OCI-LY7 (cell line): ENCODE measurements at regions not wholly inside any gene's neighbourhood (a gene's known extent, or its start where the extent isn't known, plus 50 kb on each side); places are given as distances from the start of the nearest gene placed in this dataset.

Source experiments
- BruUV-seq: library from RNA; stranded (reverse); fragments of 400-500 nt; replicated peaks from 2 replicates; lab custom pipeline; 2021; lab: Mats Ljungman, UMichigan
- CTCF ChIA-PET: fragments of 300-600 bp; sonication (Branson Sonifier 250); formaldehyde crosslinking; loops from one replicate; lab custom pipeline; 2022; ENCODE audit warnings: antibody characterized with exemption; ENCODE audit not compliant: unreplicated experiment; lab: Charles Lee
- POLR2A ChIA-PET: fragments of 300-600 bp; sonication (Branson Sonifier 250); formaldehyde crosslinking; loops from one replicate; lab custom pipeline; 2022; ENCODE audit warnings: antibody characterized with exemption; lab: Charles Lee
- DNase-seq: peaks from one replicate; pipeline ENCODE4 v3.0.0-alpha.2; 2015; ENCODE audit warnings: low spot score
- H2AFZ ChIP-seq: fragments of 200-600 bp; sonication (generic), shearing (Covaris generic); 2 replicates; pipeline ENCODE4 v1.6.1; 2014; ENCODE audit warnings: mild to moderate bottlenecking, antibody characterized with exemption, low read length, moderate library complexity
- H3K27ac ChIP-seq: fragments of 200-600 bp; sonication (generic); 2 replicates; pipeline ENCODE4 v1.5.1; 2014; ENCODE audit warnings: mixed run types, low read depth, mild to moderate bottlenecking, moderate library complexity, low read length, inconsistent platforms; ENCODE audit not compliant: poor library complexity, severe bottlenecking
- H3K36me3 ChIP-seq: fragments of 200-600 bp; sonication (generic); 2 replicates; pipeline ENCODE4 v1.6.1; 2014; ENCODE audit warnings: mild to moderate bottlenecking, antibody characterized with exemption, low read length, moderate library complexity, mixed read lengths; ENCODE audit not compliant: insufficient read depth
- H3K4me1 ChIP-seq: fragments of 200-600 bp; sonication (generic); 2 replicates; pipeline ENCODE4 v1.5.1; 2014; ENCODE audit warnings: mild to moderate bottlenecking, low read length; ENCODE audit not compliant: insufficient read depth, poor library complexity, severe bottlenecking
- H3K4me2 ChIP-seq: fragments of 200-600 bp; sonication (generic); 2 replicates; pipeline ENCODE4 v1.6.1; 2014; ENCODE audit warnings: mild to moderate bottlenecking, low read length
- H3K4me3 ChIP-seq: fragments of 200-600 bp; sonication (generic); 2 replicates; pipeline ENCODE4 v1.5.1; 2014; ENCODE audit warnings: mild to moderate bottlenecking, low read depth, low read length; ENCODE audit not compliant: poor library complexity, severe bottlenecking
- H3K79me2 ChIP-seq: fragments of 200-600 bp; sonication (generic); 2 replicates; pipeline ENCODE4 v1.6.1; 2016; ENCODE audit warnings: low read depth, mild to moderate bottlenecking, low read length, moderate library complexity, mixed read lengths; ENCODE audit not compliant: insufficient read depth
- H3K9me2 ChIP-seq: fragments of 200-600 bp; sonication (generic); 2 replicates; pipeline ENCODE4 v1.6.1; 2016; ENCODE audit warnings: mild to moderate bottlenecking, low read length, mixed read lengths; ENCODE audit not compliant: insufficient read depth
- H3K9me3 ChIP-seq: fragments of 200-600 bp; sonication (generic); 2 replicates; pipeline ENCODE4 v1.6.1; 2014; ENCODE audit warnings: mild to moderate bottlenecking, mixed run types, low read length, mixed read lengths
- H4K20me1 ChIP-seq: fragments of 200-600 bp; sonication (generic); 2 replicates; pipeline ENCODE4 v1.6.1; 2014; ENCODE audit warnings: mild to moderate bottlenecking, antibody characterized with exemption, low read length, moderate library complexity, mixed read lengths; ENCODE audit not compliant: insufficient read depth
- CTCF ChIP-seq: fragments of 200-600 bp; sonication (generic); conservative IDR thresholded peaks from 2 replicates; pipeline ENCODE4 v1.5.1; 2014; ENCODE audit warnings: mild to moderate bottlenecking, antibody characterized with exemption, low read length, moderate library complexity, mixed read lengths
- EZH2phosphoT487 ChIP-seq: fragments of 200-600 bp; sonication (generic); IDR thresholded peaks from 2 replicates; pipeline ENCODE4 v1.6.1; 2018; ENCODE audit warnings: low read depth, borderline replicate concordance, mild to moderate bottlenecking, mixed run types, antibody characterized with exemption, low read length, moderate library complexity, mixed read lengths
- intact Hi-C: fragments of 100-400 bp; cut with micrococcal nuclease; formaldehyde crosslinking; loops from one replicate; pipeline ENCODE4 v1.10.0; 2022; ENCODE audit not compliant: unreplicated experiment

GRCh38 chr6:163773646-163774045, 359.1 kb downstream of the QKI start:
- H3K4me3 ChIP-seq, result no peak overlapping the region
- no peak overlapping the region for H3K4me2 ChIP-seq
- no peaks in the 10 kb centered on the region for H3K79me2 ChIP-seq
- H3K4me1 ChIP-seq, result no peaks in the 10 kb centered on the region
- H3K36me3 ChIP-seq, result no peaks in the 10 kb centered on the region
- intact Hi-C loops, result no loop called here
- ChIA-PET CTCF (no interaction called here), POLR2A (no interaction called here)
- no peaks in the 10 kb centered on the region for H4K20me1 ChIP-seq
- no peak overlapping the region for H3K27ac ChIP-seq
- DNase-seq, result no peak
- BruUV-seq, result no TSS peak
- no peak overlapping the region for H2AFZ ChIP-seq
- H3K9me3 ChIP-seq, result no peaks in the 10 kb centered on the region
- no peaks in the 10 kb centered on the region for H3K9me2 ChIP-seq
- TF ChIP-seq EZH2phosphoT487 (no peak), CTCF (no peak)

- no peak for DNase-seq
- ChIA-PET POLR2A (interaction anchor here (1.3 to 1.5 kb wide), 2 partner anchors 9 to 15 kb away, joined by 3 to 5 read pairs; no protein-coding TSS in a partner anchor), CTCF (no interaction called here)
- H3K9me3 ChIP-seq, result no peaks in the 10 kb centered on the region
- H3K36me3 ChIP-seq, result no peaks in the 10 kb centered on the region
- no peak overlapping the region for H2AFZ ChIP-seq
- no peaks in the 10 kb centered on the region for H4K20me1 ChIP-seq
- H3K27ac ChIP-seq, result no peak overlapping the region
- H3K9me2 ChIP-seq, result no peaks in the 10 kb centered on the region
- H3K4me1 ChIP-seq, result no peaks in the 10 kb centered on the region
- H3K4me2 ChIP-seq, result no peak overlapping the region
- intact Hi-C loops, result no loop called here
- no peaks in the 10 kb centered on the region for H3K79me2 ChIP-seq
- BruUV-seq, result no TSS peak
- H3K4me3 ChIP-seq, result no peak overlapping the region
- TF ChIP-seq CTCF (no peak), EZH2phosphoT487 (no peak)
These were observed 358.2 kb downstream of the QKI start for GRCh38 chr6:163772701-163773100.

- ChIA-PET POLR2A (interaction anchor here (1.5 kb wide), 1 partner anchor 14 kb away, joined by 5 read pairs; no protein-coding TSS in a partner anchor), CTCF (no interaction called here)
- H3K4me2 ChIP-seq, result no peak overlapping the region
- no peaks in the 10 kb centered on the region for H3K9me3 ChIP-seq
- intact Hi-C loops, result no loop called here
- H3K27ac ChIP-seq, result no peak overlapping the region
- no peaks in the 10 kb centered on the region for H3K79me2 ChIP-seq
- no peaks in the 10 kb centered on the region for H3K4me1 ChIP-seq
- H3K9me2 ChIP-seq, result no peaks in the 10 kb centered on the region
- DNase-seq, result no peak
- TF ChIP-seq CTCF (no peak), EZH2phosphoT487 (no peak)
- BruUV-seq, result no TSS peak
- H3K36me3 ChIP-seq, result no peaks in the 10 kb centered on the region
- H2AFZ ChIP-seq, result no peak overlapping the region
- H3K4me3 ChIP-seq, result no peak overlapping the region
- H4K20me1 ChIP-seq, result no peaks in the 10 kb centered on the region
These were observed 356.7 kb downstream of the QKI start for GRCh38 chr6:163771180-163771579.
